MCF 10A (cell line): ENCODE measurements at regions not wholly inside any gene's neighbourhood (a gene's known extent, or its start where the extent isn't known, plus 50 kb on each side); places are given as distances from the start of the nearest gene placed in this dataset.

Experiments
- BruUV-seq: library from RNA; stranded (reverse); fragments of 400-500 nt; replicated peaks from 2 replicates; lab custom pipeline; 2021; lab: Mats Ljungman, UMichigan
- CTCF ChIA-PET: fragments of 300-600 bp; sonication (Branson Sonifier 250); formaldehyde crosslinking; extraction: SDS; loops from one replicate; lab custom pipeline; 2021; ENCODE audit warnings: antibody characterized with exemption, inconsistent platforms; lab: Yijun Ruan, JAX
- POLR2A ChIA-PET: fragments of 300-600, 350-650 bp; sonication (Branson Sonifier 250); formaldehyde crosslinking; extraction: SDS; loops from one replicate; lab custom pipeline; 2020; ENCODE audit warnings: antibody characterized with exemption, inconsistent platforms; lab: Yijun Ruan, JAX
- DNase-seq: peaks from one replicate; pipeline ENCODE4 v3.0.0-alpha.2; 2018; ENCODE audit not compliant: unreplicated experiment
- H3K27ac Mint-ChIP-seq: one replicate; pipeline ENCODE4 v1.8.0; 2022; ENCODE audit warnings: mild to moderate bottlenecking, low read depth, mixed read lengths; ENCODE audit not compliant: unreplicated experiment
- H3K27me3 Mint-ChIP-seq: one replicate; pipeline ENCODE4 v1.8.0; 2022; ENCODE audit warnings: mixed read lengths; ENCODE audit not compliant: insufficient read depth, unreplicated experiment
- H3K36me3 Mint-ChIP-seq: one replicate; pipeline ENCODE4 v1.8.0; 2022; ENCODE audit warnings: mild to moderate bottlenecking, moderate library complexity, mixed read lengths; ENCODE audit not compliant: insufficient read depth, unreplicated experiment
- H3K4me1 Mint-ChIP-seq: one replicate; pipeline ENCODE4 v1.8.0; 2022; ENCODE audit warnings: mixed read lengths; ENCODE audit not compliant: insufficient read depth, unreplicated experiment
- H3K4me3 Mint-ChIP-seq: one replicate; pipeline ENCODE4 v1.8.0; 2022; ENCODE audit warnings: mild to moderate bottlenecking, moderate library complexity, mixed read lengths; ENCODE audit not compliant: unreplicated experiment
- H3K9me3 Mint-ChIP-seq: one replicate; pipeline ENCODE4 v1.8.0; 2022; ENCODE audit warnings: mixed read lengths; ENCODE audit not compliant: unreplicated experiment
- CTCF ChIP-seq: fragments of 200-600 bp; IDR thresholded peaks from one replicate; pipeline ENCODE4 v1.8.0; 2022; ENCODE audit warnings: antibody characterized with exemption, mild to moderate bottlenecking; ENCODE audit not compliant: unreplicated experiment
- intact Hi-C: fragments of 100-400 bp; cut with micrococcal nuclease; formaldehyde crosslinking; loops from 2 replicates; pipeline ENCODE4 v1.14.1; 2022

- Mint-ChIP-seq H3K9me3 (no peaks in the 10 kb centered on the region), H3K27ac (no peak overlapping the region), H3K4me1 (no peaks in the 10 kb centered on the region), H3K27me3 (no peaks in the 10 kb centered on the region), H3K36me3 (no peaks in the 10 kb centered on the region), H3K4me3 (no peak overlapping the region)
- no TSS peak for BruUV-seq
- CTCF ChIA-PET: interaction anchor here (0.7 kb wide), 1 partner anchor 1122 kb away, joined by 3 read pairs; no protein-coding TSS in a partner anchor
- intact Hi-C loops: no loop called here
- POLR2A ChIA-PET: no interaction called here
- no peak for TF ChIP-seq CTCF
- no peak for DNase-seq
Observed at GRCh38 chr1:80993154-80993980, 807.4 kb upstream of the ADGRL2 start.

GRCh38 chr1:80989455-80989854 is 811.3 kb upstream of the ADGRL2 start:
- ChIA-PET POLR2A (no interaction called here), CTCF (no interaction called here)
- H3K36me3 Mint-ChIP-seq: no peaks in the 10 kb centered on the region
- no peak for DNase-seq
- H3K27ac Mint-ChIP-seq: no peak overlapping the region
- no TSS peak for BruUV-seq
- intact Hi-C loops: no loop called here
- no peaks in the 10 kb centered on the region for H3K27me3 Mint-ChIP-seq
- no peak overlapping the region for H3K4me3 Mint-ChIP-seq
- no peaks in the 10 kb centered on the region for H3K9me3 Mint-ChIP-seq
- TF ChIP-seq CTCF: no peak
- H3K4me1 Mint-ChIP-seq: peaks cover 6% of the 10 kb centered on the region

- no peak for TF ChIP-seq CTCF
- no TSS peak for BruUV-seq
- Mint-ChIP-seq H3K36me3 (no peaks in the 10 kb centered on the region), H3K4me3 (no peak overlapping the region), H3K27me3 (no peaks in the 10 kb centered on the region), H3K9me3 (no peaks in the 10 kb centered on the region), H3K27ac (no peak overlapping the region), H3K4me1 (peaks cover 6% of the 10 kb centered on the region)
- no peak for DNase-seq
- ChIA-PET CTCF (no interaction called here), POLR2A (no interaction called here)
- intact Hi-C loops: no loop called here
Observed at GRCh38 chr1:80988926-80989325, 811.8 kb upstream of the ADGRL2 start.

- ChIA-PET CTCF (no interaction called here), POLR2A (interaction anchor here (0.5 kb wide), 1 partner anchor 563 kb away, joined by 3 read pairs; no protein-coding TSS in a partner anchor)
- no peak for TF ChIP-seq CTCF
- Mint-ChIP-seq H3K36me3 (no peaks in the 10 kb centered on the region), H3K4me1 (peaks cover 6% of the 10 kb centered on the region), H3K4me3 (no peak overlapping the region), H3K27me3 (no peaks in the 10 kb centered on the region), H3K9me3 (no peaks in the 10 kb centered on the region), H3K27ac (no peak overlapping the region)
- intact Hi-C loops: no loop called here
- BruUV-seq: no TSS peak
- DNase-seq: no peak
Observed at GRCh38 chr1:80987824-80988223, 812.9 kb upstream of the ADGRL2 start.
